ENCODE measurements at regions not wholly inside any gene's neighbourhood (a gene's known extent, or its start where the extent isn't known, plus 50 kb on each side); places are given as distances from the start of the nearest gene placed in this dataset.

- no peak for DNase-seq
- no peak for TF ChIP-seq CTCF (IDR thresholded peaks at IDR 0.05)
- TF ChIP-seq POLR2A (IDR thresholded peaks at IDR 0.05): no peak
- Histone ChIP-seq H3K27me3 (no peaks in the 10 kb centered on the region), H3K36me3 (ENCODE audit: low read depth, missing control alignments) (no peaks in the 10 kb centered on the region), H3K4me3 (no peak overlapping the region), H3K27ac (no peak overlapping the region), H3K4me1 (no peaks in the 10 kb centered on the region), H3K9me3 (no peaks in the 10 kb centered on the region)
- WGBS, 2 donors: 85 to 87% methylated on average over 3 of the region's 3 CpGs
- intact Hi-C loops (cut with DNase I; ENCODE audit: low total_unique reads): no loop called here
Observed at GRCh38 chr9:29637471-29638237, 2064.4 kb upstream of the C9orf72 start.

DNA sequence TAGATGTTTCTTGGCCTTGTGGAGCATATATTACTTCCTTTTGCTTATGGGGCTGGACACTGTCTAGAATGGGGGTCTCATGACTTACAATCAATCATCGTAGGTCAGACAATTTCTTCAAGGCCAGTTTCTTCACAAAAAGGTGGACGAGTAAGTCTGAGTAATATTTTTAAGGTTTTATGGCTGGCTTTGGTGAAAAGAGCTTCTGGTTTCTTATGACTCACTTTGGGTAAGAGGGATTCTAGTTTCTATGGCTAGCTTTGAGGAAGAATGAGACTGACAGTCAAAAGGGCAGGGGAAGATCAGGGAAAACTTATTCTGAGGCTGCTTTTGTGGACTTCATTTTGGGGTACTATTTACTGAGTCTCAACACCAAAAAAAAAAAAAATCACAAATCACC, 2067.2 kb upstream of the C9orf72 start:
- intact Hi-C loops (cut with DNase I; ENCODE audit: low total_unique reads): no loop called here

GRCh38 chr9:29644514-29644913, 2071.2 kb upstream of the C9orf72 start:
- no peaks in the 10 kb centered on the region for H3K27me3 ChIP-seq
- H3K4me3 ChIP-seq: no peak overlapping the region
- H3K36me3 ChIP-seq (ENCODE audit: low read depth, missing control alignments): no peaks in the 10 kb centered on the region
- intact Hi-C loops (cut with DNase I; ENCODE audit: low total_unique reads): no loop called here
- no peak for DNase-seq
- H3K9me3 ChIP-seq: no peaks in the 10 kb centered on the region
- no peaks in the 10 kb centered on the region for H3K4me1 ChIP-seq
- H3K27ac ChIP-seq: no peak overlapping the region
- TF ChIP-seq POLR2A (IDR thresholded peaks at IDR 0.05) (no peak), CTCF (IDR thresholded peaks at IDR 0.05) (no peak)

More for the DNA sequence above, 2067.2 kb upstream of the C9orf72 start:
- Histone ChIP-seq H3K27me3 (no peaks in the 10 kb centered on the region), H3K9me3 (no peaks in the 10 kb centered on the region), H3K27ac (no peak overlapping the region), H3K4me1 (no peaks in the 10 kb centered on the region), H3K36me3 (ENCODE audit: low read depth, missing control alignments) (no peaks in the 10 kb centered on the region), H3K4me3 (no peak overlapping the region)
- no peak for DNase-seq
- no peak for TF ChIP-seq CTCF (IDR thresholded peaks at IDR 0.05)
- no peak for TF ChIP-seq POLR2A (IDR thresholded peaks at IDR 0.05)
- 74 to 86% methylated on average over 2 of the region's 2 CpGs for WGBS, 2 donors

DNA sequence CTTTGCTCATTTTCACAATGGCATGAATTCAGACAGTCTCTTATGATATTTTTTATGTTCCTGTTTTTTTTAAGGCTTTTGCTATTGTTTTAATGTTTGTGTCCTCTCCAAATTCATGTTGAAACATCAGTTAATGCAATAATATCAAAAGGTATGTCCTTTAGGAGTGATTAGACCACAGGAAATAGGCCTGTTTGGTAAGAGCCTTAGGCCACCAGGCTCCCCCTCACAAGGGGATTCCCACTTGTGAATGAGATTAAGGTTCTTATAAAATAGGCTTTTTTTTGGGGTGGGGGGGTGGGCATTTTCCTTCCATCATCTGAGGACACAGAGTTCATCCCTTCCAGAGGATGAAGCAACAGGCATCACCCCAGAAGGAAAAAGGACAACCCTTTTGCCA, 2074.2 kb upstream of the C9orf72 start:
- no peak for DNase-seq
- intact Hi-C loops (cut with DNase I; ENCODE audit: low total_unique reads): no loop called here
- no peaks in the 10 kb centered on the region for H3K9me3 ChIP-seq
- no peaks in the 10 kb centered on the region for H3K4me1 ChIP-seq
- H3K4me3 ChIP-seq: no peak overlapping the region
- TF ChIP-seq CTCF (IDR thresholded peaks at IDR 0.05) (no peak), POLR2A (IDR thresholded peaks at IDR 0.05) (no peak)
- no peaks in the 10 kb centered on the region for H3K27me3 ChIP-seq
- H3K27ac ChIP-seq: no peak overlapping the region
- H3K36me3 ChIP-seq (ENCODE audit: low read depth, missing control alignments): no peaks in the 10 kb centered on the region

GRCh38 chr9:29648132-29648531, 2074.9 kb upstream of the C9orf72 start:
- Histone ChIP-seq H3K4me3 (no peak overlapping the region), H3K9me3 (no peaks in the 10 kb centered on the region), H3K4me1 (no peaks in the 10 kb centered on the region), H3K27me3 (no peaks in the 10 kb centered on the region), H3K27ac (no peak overlapping the region), H3K36me3 (ENCODE audit: low read depth, missing control alignments) (no peaks in the 10 kb centered on the region)
- DNase-seq: no peak
- TF ChIP-seq CTCF (IDR thresholded peaks at IDR 0.05): no peak
- no peak for TF ChIP-seq POLR2A (IDR thresholded peaks at IDR 0.05)
- intact Hi-C loops (cut with DNase I; ENCODE audit: low total_unique reads): no loop called here

Measured in testis (tissue), 2 donors.